COLO829 (cell line): ENCODE measurements at regions not wholly inside any gene's neighbourhood (a gene's known extent, or its start where the extent isn't known, plus 50 kb on each side); places are given as distances from the start of the nearest gene placed in this dataset.
A peak's percentile ranks its signal among the peaks of the same experiment; 100 is the strongest.

Experiments used
- DNase-seq: peaks from one replicate; pipeline ENCODE4 v3.0.0; 2012; ENCODE audit warnings: low spot score

DNA sequence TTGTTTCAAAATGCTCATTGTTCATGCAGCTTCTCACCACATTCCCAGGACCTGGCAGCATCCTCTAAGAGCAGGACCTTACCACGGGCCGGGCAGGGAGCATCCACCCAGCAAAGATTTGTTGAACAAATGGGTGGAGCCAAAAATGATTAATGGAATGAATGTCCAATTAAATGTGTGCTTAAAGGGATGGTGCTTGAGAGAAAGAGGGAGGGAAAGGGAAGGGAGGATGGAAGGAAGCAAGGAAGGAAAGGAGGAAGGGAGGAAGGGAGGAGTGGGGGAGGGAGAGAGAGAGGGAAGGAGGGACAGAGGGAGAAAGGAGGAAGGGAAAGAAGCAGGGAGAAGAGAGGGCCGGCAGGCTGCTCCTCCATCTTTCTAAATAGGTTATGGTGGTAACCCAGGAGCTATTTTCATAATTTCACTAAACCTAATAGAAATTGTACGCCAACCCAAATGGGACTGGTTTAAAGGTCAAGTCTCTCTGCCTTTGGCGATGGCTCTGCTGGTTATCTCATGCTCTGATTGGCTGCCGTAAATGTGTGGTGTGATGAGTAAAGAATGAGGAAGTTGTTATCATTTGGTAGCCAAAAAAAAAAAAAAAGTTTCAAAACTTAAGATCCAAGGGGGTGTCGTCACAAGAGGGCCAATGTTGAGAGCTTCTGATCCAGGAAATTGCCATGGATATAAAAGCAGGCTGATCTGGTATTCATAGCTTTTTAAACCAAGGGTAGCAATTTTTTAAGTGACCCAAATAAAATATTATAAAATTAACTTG lies 126.7 kb upstream of the FOXF1 start:
- DNase-seq = peak; percentile 69

DNA sequence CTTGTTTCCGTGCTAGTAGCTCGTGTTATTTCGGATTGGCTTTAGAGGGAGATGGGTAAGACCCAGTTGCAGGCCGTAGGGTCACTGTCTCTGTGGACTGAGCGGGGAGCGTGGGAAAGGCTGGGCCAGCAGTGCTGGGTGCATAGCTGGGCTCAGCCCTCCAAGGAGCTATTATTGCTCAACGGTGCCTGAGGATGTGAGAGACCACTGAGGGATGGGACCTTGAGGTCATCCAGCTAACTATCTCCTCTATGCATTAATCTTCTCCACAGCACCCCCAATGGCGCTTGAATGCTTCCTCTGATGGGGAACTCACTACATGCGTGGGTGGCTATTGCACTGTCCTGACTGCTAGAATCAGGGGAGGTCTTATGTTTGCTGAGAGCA lies 126.1 kb upstream of the FOXF1 start:
- DNase-seq = no peak

DNA sequence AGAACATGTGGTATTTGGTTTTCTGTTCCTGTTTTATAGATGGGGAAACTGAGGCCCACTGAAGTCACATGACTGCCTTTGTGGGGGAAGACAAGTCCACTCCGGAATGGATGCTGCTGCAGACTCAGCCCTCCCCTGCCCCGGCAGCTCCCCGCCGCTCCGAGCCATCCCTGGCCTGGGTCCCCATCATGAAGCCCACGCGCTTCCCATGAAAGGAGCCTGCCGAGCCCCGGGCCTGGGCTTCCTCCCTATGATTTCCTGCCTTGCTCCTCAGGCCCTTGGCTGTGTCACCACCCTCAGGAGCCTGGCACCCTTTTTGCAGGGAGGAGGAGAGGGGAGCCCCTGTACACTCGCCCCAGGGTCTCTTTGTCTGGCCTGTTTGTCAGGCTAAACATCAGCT lies 125.3 kb upstream of the FOXF1 start:
- no peak for DNase-seq

DNA sequence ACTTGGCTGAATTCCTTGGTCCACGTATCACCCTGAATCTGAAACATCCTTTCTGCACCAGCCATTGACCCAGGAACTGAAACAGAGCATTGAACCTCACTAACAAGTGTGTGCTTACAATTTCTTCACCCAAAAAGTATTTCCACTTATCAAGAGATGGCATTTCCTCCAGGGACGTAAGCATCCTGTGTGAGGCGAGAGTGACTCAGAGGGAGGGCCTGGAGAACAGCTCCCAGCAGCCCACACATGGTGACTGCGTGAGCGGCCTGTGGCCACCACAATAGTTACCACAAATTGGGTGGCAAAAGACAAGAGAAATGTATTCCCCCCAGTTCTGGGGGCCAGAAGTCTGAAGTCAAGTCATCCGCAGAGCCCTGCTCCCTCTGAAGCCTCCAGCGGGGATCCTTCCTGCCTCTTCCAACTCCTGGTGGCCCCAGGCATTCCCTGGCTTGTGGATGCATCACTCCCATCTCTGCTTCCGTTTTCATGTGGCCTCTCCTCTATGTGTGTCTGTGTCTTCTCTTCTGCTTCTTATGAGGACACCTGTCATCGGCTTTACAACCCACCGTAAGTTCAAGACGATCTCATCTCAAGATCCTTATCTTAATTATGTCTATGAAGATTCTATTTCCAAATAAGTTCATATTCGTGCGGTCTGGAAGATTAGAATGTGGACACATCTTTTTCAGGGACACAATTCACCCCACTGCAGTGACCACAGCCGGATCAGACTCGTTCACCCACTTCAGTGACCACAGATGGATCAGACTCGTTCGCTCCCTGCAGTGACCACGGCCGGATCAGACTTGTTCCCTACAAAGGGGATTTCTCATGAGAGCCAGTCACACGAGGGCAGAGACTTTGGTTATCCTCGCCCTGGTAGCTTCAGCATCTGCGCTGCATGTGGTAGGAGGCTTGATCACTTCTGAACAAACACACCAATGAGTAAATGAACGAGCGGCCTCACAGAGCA lies 122.6 kb upstream of the FOXF1 start:
- peak; percentile 78 for DNase-seq

DNA sequence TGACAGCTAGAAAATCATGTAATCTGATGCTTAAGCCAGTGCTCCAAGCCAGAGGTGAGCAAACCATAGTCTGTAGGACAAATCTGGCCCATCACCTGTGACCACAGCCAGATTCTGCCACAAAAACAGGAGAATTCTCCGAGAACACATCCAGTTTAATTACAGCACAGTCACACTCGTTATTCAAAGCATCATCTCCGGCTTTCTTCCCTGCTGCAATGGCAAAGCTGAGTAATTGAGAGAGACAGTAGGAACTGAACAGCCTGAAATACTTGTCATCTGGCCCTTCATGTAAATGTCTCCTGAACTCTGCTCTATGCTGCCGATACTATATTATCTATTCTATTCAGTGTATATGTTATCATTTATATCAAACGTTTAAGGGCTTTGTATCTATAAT lies 121.4 kb upstream of the FOXF1 start:
- no peak for DNase-seq

DNA sequence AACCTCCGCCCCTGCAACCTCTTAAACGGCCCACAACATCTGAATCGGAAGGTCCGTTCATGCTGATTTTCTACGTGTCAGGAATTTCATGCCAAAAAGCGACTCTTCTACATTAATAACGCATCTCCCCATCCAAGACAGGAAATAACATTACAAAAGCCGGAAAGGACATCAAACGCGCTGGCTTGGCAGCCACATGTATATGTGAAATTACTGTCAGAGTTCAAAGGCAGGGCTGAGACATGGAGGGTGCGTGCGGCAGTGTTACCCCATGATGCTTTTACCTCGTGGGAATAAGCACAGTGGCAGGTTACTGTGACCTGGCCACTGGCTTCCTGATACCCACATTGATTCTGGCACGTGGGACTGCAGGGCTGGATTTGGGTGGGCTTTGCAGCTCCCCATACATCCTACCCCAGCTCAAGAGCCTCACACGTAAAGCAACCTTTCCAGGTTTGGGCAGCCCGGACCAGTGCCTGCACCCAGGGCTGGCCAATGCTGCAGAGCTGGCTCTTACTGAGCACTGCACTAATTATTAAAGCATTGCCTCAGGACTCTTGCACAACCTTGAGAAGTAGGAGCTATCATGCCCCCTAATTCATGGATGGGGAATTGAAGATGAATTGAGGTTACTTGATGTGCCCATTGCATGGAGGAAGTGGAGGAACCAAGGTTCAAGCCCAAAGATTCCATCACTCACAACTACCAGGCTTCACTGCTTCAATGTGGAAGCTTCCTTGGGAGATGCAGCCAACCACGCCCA lies 120.6 kb upstream of the FOXF1 start:
- DNase-seq = no peak

DNA sequence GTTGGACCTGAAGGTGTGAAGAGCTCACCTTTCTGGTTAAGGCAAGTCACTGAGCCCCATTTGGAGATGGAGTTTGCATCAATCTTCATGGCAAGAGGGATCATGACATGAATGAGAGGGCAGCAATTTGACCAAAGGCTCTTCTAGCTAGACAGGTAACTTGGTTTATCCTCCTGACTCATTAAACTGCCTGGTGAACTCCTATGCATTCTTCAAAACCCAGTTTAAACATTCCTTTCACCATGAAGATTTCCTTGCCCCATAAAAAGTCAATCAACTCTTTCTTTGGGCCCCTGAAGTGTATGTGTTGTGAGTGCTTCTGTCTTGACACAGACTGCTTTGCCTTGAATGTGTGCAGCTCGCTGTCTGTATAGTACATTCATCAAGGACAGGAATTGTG lies 120.0 kb upstream of the FOXF1 start:
- DNase-seq = no peak

DNA sequence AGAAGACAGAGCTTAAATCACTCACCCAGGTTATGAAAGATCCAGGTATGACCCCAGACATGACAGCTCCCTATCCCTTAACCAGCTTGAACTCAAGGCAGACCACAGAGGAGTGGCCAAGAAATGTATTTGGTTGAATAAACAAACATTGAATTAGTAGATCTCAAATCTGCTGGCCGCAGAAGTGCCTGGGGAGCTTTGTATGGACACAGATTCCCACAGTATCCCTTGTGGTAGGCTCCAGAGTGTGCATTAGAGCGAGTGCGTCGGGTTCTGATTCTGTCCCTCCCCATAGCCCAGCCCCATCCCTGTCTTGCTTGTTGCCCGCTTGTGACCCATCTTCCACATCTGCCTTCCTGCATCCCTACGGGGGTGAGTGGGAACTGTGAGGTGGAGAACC lies 118.8 kb upstream of the FOXF1 start:
- DNase-seq = no peak

DNA sequence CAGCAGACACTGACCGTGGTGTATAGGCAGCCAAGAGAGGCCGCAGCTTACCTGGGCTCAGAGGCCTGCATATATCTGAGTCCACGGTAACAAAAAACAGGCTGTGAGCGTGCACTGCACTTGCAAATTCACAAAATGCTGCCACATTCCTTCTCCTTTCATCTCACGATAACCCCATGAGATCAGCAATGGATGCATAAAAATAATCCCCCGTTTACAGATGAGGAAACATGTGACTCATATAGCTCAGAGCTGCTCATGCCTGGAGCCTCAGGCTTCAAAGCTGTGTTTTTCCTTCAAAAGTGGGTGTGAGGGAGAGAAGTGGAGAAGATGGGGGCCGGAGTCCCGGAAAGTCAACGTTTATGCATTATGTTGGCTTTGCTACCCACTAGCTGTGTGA lies 118.3 kb upstream of the FOXF1 start:
- DNase-seq = no peak

DNA sequence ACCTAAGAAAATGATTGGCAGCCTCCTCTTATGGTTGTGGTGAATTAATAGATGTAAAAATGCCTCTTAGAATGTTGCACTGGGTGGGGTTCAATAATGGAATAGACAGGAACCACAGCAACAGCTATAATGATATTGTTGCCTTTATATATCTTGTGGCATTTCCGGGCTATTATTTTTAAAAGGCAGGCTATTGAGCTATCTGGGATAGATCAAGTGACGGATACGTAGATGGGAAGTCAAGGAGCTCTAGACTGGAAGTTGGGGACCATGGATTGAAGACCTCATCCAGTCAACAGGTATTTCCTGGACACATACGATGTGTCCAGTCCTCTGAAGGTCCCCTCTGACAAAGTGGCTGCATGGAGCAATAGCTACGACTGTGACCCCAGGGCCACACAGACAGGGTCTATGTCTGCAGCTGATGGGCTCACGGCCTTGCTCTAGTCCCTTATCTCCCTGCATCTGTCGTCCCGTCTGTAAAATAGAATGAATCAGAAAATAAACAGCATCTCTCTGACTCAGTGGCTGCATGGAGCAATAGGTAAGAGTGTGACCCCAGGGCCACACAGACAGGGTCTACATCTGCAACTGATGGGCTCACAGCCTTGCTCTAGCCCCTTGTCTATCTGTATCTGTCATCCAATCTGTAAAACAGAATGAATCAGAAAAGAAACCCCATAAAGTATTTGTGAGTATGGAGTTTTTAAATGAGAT lies 117.7 kb upstream of the FOXF1 start:
- DNase-seq = no peak

DNA sequence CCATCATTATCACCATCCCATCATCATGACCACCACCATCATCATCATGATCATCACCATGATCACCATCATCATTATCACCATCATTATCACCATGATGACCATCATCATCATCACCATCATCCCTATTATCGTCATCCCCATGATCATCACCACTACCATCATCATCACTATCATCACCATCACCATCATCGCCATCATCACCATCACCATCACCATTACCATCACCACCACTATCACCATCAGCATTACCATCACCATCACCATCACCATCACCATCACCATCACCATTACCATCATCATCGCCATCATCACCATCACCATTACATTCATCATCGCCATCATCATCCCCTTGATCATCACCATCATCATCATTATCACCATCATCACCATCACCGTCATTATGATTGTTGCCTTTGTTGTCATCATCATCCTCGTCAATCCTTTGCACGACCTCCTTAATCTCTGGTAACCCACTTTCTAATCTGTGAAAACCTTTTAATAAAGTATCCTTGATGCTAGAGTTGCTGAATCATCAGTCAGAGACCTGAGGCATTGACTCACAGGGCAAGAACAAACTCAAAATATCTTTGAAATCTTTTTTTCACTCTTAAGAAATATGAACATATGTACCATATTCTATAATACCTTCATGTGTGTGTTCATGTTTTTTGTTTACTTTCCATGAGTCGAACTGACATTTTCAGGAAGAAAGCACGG lies 116.3 kb upstream of the FOXF1 start:
- DNase-seq = no peak

DNA sequence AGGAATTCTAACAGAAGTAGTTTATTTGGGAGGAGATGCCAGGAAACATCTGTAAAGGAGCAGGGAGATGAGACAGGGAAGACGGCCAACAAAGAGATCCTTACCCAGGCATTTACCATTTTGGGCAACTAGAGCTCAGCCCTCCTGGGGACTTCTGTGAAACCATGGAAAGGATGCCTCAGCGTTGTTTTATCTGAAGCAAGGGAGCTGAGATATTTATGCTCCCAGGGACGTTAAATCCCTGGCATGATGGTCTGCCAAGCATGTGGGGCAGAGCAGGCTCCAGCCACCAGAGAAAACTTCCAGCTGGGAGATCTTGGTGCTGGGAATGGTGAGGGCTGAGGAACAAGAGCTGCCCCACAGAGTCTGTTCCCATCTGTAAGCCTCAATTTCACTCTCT lies 114.8 kb upstream of the FOXF1 start:
- DNase-seq = no peak

DNA sequence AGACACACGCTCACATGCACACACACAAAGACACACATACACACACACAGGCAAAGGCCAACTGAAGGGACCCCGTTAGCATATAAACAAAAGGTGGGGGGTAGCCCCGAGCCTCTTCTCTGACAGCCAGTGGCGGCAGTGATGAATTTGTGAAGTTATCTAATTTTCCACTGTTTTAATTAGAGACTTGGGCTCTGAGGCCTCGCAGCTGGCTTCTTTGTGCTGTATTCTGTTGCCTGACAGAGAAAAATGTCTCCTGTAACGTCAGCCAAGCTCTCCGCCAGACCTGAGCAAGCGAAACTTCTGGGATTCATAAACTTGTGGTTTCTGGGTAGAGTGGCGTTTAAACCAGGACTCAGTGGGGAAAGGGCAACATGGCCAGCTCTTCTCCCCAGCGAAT lies 113.9 kb upstream of the FOXF1 start:
- no peak for DNase-seq

DNA sequence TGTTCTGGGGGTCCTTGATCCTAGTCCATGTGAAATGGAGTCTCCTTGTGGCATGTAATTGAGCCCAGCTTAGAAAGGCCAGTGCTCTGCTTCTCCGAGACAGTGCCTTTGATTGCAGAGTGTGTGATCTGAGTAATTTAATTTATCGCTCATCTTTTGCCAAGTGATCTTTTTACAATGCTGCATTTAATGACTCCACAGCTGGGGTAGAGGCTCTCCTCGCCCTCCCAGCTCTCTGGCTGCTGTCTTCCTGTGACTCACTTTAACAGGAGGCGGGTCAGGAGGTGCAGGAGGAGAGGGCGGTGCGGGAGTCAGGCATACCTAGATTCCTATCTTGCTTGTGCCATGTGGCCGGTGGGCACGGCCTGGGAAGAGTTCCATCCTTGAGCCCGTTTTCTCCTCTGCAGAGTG lies 113.4 kb upstream of the FOXF1 start:
- DNase-seq = peak; percentile 50

DNA sequence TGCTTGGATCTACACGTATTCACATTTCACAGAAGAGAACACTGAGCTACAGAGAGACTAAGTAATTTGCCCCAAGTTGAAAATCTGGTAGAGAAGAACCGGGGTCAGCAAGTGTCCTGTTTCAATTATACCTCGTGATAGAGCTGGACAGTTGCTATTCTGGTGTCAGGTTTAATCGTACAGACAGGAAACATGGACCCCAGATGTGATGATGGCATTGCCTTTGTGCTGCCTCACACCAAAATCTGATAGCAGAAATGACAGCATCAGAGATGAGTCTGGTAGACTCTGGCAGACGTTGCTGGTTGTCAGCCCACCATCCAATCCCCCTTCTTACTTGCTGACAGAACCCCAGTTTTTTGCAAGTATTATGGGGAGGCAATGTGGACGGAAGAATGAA lies 112.1 kb upstream of the FOXF1 start:
- no peak for DNase-seq

DNA sequence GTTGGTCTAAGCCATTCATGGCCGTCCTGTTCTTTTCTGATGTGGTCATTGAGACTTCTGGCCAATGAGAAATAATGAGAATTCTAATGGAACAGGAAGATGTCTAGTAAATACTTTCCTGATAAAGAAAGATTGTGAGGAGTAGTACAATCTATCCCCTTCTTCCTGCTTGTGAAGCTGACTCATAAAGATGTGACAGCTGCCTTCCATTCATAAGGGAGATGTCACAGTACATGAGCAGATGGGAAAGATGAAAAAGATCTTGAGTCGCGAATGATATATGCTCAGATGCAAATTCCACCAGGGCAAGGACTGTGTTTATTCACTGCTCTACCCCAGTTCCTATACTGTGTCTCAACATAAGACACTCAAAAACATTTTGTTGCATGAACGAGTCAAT lies 111.7 kb upstream of the FOXF1 start:
- DNase-seq = peak; percentile 54

DNA sequence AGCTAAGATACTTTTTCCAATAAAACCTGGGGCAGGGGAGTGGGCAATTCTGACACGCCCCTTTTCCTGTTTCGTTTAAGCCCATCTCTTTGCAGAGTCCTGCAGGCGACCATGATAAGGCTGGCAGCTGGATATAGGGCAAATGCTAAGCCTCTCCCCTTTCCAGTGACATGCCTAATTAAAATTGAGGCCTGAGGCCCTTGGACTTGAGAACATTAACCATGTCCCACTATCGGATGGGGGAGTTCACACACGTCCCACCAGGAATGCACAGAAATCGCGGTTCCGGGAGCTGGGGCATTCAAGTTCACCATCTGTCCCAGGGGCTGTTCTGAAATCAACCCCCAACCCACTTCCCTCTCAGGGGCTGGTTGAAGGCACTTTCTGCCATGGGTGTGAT lies 109.2 kb upstream of the FOXF1 start:
- DNase-seq = no peak

DNA sequence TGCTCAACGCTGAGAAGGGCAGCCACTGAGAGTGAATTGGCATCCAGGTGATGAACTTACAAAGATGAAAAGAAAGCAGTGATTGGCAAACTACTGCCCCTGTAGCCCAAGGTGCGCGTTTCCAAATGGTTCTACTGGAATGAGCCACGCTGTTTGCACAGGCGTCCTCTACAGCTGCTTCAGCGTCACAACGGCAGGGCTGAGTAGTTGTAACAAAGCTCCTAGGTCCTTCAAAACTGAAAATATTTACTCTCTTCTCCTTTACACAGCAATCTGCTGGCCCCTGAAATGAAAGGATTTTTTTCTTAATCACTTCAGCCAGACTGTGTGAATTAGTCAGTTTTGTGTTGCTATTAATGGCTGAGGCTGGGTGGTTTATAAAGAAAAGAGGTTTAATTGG lies 107.2 kb upstream of the FOXF1 start:
- no peak for DNase-seq

DNA sequence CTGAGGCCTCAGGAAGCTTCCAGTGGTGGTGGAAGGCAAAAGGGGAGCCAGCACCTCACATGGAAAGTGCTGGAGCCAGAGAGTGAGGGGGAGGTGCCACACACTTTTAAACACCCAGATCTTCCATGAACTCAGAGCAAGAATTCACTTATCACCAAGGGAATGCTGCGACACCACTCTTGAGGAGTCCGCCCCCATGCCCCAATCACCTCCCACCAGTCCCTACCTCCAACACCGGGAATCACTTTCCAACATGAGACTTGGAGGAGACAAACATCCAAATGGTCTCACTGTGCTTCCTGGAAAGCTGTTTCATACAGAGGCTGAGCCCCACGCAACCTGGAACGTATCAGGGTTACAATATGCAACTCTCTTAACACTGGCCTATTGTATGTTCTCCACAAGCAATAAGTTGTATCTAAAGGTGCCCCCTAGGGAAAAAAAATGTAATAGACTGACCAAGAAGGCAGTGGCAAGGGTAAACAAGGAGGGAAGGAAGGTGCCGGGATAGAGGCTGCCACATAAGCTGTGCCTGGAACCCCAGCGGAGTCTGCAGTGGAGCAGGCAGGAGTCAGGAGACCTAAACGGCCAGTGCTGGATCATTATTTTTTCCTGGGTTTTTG lies 106.7 kb upstream of the FOXF1 start:
- DNase-seq = peak; percentile 35

DNA sequence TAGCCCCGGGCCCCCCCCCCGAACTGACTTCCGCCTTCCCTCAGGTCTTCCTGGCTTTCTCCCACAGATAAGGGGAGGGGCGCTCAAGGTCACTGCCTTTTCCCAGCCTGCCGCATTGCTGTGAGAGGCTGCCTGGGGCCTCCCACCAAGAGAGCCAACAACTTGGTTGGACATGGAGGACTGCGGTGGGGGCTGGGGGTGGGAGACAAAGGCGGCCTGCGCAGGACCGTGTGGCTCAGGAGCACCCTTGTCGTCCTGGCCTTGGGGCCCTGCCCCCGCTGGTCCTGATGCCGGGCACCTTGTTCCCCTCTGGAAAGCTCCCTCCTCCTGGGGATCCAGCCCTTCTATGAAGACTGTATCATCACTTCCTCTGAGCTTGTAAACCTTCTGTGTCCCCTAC lies 105.6 kb upstream of the FOXF1 start:
- no peak for DNase-seq

DNA sequence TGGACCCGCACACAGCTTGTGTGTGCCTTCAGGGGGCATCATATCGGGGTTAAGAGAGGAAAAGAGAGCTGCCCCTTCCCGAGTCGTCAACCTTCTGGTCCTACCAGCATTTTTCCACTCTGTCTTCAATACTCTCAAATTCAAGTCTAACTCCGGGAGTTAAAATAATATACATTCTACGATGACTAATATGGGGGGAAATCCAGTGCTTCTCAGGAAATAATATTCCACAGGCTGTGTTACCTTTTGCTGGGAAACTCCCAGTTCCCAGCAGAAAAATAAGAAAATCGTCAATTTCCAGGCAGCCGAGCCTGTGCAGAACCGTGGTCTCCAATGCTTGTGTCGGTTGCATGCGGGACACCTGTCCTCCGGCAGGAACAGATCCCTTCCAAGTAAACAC lies 105.0 kb upstream of the FOXF1 start:
- no peak for DNase-seq
